ENCODE measurements at regions not wholly inside any gene's neighbourhood (a gene's known extent, or its start where the extent isn't known, plus 50 kb on each side); places are given as distances from the start of the nearest gene placed in this dataset.

DNA sequence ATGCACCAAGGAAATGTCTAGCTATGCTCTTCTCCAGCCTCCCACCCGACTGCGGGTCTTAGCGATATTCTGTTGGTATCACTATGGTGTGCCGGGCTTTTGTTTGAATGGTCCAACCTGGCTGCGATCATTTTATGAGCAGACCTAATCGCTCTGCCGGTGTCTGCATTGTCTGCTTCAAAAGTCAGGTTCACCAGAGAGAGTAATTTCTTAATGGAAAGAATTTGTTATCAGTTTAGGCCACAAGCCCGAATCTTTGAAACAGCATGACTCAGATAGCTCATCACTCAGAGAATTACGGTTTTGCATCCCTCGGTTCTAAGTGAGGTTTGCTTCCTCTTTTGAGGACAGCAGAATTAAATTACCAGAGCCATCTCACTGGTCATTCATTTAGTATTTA, 521.0 kb upstream of the ARID1B start:
- H3K27me3 ChIP-seq (ENCODE audit: control insufficient read depth, insufficient read depth) = no peaks in the 10 kb centered on the region
- ATAC-seq = no peak
- intact Hi-C loops (cut with DNase I) = no loop called here
- DNase-seq = no peak
- no peaks in the 10 kb centered on the region for H3K4me1 ChIP-seq (ENCODE audit: control insufficient read depth, insufficient read depth, low read length)
- WGBS = 78% methylated on average over 10 of the region's 10 CpGs
- H3K4me3 ChIP-seq (ENCODE audit: low read length) = no peak overlapping the region
- H3K9me3 ChIP-seq (ENCODE audit: control insufficient read depth, low read length) = no peaks in the 10 kb centered on the region
- no peak overlapping the region for H3K27ac ChIP-seq (ENCODE audit: low read length)

DNA sequence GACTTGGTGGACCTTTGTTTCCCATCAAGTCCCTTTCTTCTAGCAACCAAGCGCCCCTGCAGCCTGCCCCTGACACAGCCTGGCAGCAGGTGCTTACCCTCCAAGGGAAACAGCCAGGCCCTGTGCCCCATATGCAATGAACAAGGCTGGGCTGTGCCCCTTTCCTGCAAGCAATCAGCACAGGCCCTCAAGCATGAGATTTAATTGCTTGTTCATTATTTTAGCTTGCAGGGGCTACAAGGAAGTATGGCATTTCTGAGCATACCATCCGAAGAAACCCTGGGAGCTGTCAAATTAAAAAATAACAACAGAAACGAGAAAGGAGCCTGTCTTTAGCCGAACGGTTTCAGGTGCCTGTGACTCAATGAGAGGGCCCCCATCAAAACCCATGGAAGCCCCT, 522.9 kb upstream of the ARID1B start:
- no peak overlapping the region for H3K4me3 ChIP-seq (ENCODE audit: low read length)
- WGBS = 89% methylated on average over 5 of the region's 5 CpGs
- intact Hi-C loops (cut with DNase I) = no loop called here
- H3K9me3 ChIP-seq (ENCODE audit: control insufficient read depth, low read length) = no peaks in the 10 kb centered on the region
- no peaks in the 10 kb centered on the region for H3K27me3 ChIP-seq (ENCODE audit: control insufficient read depth, insufficient read depth)
- no peak for DNase-seq
- H3K27ac ChIP-seq (ENCODE audit: low read length) = no peak overlapping the region
- no peak for ATAC-seq
- no peaks in the 10 kb centered on the region for H3K4me1 ChIP-seq (ENCODE audit: control insufficient read depth, insufficient read depth, low read length)

DNA sequence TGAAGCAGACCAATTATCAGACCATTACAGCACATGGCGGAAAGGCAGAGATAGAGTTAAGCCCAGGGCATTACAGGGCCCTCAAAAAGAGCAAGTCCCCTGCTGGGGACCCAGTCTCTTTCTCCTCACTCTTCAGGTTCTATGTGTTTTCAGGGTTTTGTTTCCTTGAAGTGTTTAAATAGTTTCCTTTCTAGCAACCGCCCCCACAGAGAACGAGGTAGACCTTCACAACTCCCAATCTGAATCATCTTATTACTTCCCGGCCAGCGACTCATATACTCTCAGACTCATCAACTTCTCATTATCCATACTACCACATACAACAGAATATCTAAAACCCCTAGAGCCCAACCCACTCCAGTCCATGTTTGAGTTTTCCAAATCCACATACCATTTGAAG, 526.6 kb upstream of the ARID1B start:
- Histone ChIP-seq H3K4me3 (ENCODE audit: low read length) (no peak overlapping the region), H3K4me1 (ENCODE audit: control insufficient read depth, insufficient read depth, low read length) (no peaks in the 10 kb centered on the region), H3K27ac (ENCODE audit: low read length) (no peak overlapping the region), H3K27me3 (ENCODE audit: control insufficient read depth, insufficient read depth) (no peaks in the 10 kb centered on the region), H3K9me3 (ENCODE audit: control insufficient read depth, low read length) (no peaks in the 10 kb centered on the region)
- intact Hi-C loops (cut with DNase I) = no loop called here
- WGBS = 80% methylated on average over 5 of the region's 5 CpGs
- DNase-seq (no peak), ATAC-seq (no peak)

DNA sequence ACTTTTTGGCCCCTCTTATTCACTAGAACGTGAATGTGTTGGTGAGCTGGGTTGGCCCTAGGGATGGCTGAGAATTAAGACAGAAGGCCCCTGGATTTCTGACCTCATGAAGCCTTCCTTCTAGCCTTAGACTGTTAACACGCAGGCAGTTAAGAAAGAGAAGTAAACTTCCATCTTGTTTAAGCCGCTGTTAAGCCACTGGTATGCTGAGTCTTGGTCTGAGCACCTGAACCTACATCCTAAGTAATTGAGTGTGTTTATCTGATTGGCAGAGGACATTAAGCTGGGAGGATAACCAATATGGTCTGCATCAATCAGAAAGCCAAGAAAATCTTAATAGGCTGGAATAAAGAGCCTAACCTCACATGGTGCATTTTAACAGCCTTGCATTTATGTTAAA, 535.0 kb upstream of the ARID1B start:
- ATAC-seq (no peak), DNase-seq (no peak)
- 88% methylated on average over 3 of the region's 3 CpGs for WGBS
- Histone ChIP-seq H3K9me3 (ENCODE audit: control insufficient read depth, low read length) (no peaks in the 10 kb centered on the region), H3K4me3 (ENCODE audit: low read length) (no peak overlapping the region), H3K4me1 (ENCODE audit: control insufficient read depth, insufficient read depth, low read length) (no peaks in the 10 kb centered on the region), H3K27me3 (ENCODE audit: control insufficient read depth, insufficient read depth) (no peaks in the 10 kb centered on the region), H3K27ac (ENCODE audit: low read length) (no peak overlapping the region)
- intact Hi-C loops (cut with DNase I) = no loop called here

DNA sequence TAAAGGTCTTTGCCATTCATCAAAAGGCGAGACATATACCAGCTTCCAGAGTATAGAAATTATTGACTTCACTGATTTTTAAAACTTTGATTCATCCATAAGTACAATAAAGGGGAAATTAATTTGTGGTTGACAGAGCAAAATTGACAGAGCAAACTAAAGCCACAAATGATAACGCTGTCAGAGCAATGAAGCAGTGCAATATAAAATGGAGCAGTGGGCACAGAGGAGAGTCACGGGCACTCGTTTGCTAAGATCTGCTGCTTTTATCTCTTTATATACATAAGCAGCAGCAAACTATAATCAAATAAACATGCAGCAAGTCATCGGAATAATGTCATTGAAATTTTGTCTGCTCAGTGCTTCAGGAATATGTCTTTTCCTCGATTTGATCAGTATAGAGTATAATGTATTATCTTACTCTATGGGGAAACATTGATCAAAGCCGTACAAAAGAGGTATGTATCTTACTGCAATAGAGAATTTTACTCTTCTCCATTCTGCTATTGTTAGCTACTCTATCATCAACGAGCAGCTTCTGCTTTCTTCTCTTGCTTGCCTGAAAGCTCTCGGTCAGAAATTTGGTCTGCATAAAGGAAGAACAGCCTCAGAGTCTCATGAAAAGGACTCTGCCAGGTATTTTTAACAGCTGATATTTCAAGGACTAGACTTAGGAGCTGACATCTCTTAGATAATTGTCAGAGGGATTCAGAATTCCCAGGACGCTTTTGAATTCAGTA, 546.0 kb upstream of the ARID1B start:
- intact Hi-C loops (cut with DNase I) = no loop called here
- Histone ChIP-seq H3K27ac (ENCODE audit: low read length) (no peak overlapping the region), H3K4me1 (ENCODE audit: control insufficient read depth, insufficient read depth, low read length) (no peaks in the 10 kb centered on the region), H3K9me3 (ENCODE audit: control insufficient read depth, low read length) (no peaks in the 10 kb centered on the region), H3K27me3 (ENCODE audit: control insufficient read depth, insufficient read depth) (no peaks in the 10 kb centered on the region), H3K4me3 (ENCODE audit: low read length) (no peak overlapping the region)
- ATAC-seq = no peak
- DNase-seq = no peak
- WGBS = 66% methylated on average over 10 of the region's 10 CpGs

DNA sequence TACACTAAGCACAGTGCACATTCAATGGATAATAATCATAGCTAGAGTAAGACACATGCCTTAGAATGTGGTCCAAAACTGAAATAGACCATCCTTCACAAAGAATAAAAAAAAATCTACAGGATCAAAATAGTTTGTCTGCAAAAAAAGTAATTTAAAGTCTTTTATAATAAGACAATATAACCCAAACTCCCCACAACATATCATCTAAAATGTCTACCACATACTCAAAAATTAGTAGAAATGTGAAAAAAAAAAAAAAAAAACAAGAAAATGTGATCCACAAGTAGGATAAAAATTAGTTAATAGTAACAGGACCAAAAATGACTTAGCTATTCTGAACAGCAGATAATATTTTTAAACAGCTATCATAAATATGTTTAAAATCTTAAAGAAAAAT, 557.2 kb upstream of the ARID1B start:
- no peak overlapping the region for H3K4me3 ChIP-seq (ENCODE audit: low read length)
- intact Hi-C loops (cut with DNase I) = no loop called here
- H3K9me3 ChIP-seq (ENCODE audit: control insufficient read depth, low read length) = no peaks in the 10 kb centered on the region
- DNase-seq (no peak), ATAC-seq (no peak)
- H3K27ac ChIP-seq (ENCODE audit: low read length) = no peak overlapping the region
- H3K27me3 ChIP-seq (ENCODE audit: control insufficient read depth, insufficient read depth) = no peaks in the 10 kb centered on the region
- no peaks in the 10 kb centered on the region for H3K4me1 ChIP-seq (ENCODE audit: control insufficient read depth, insufficient read depth, low read length)

DNA sequence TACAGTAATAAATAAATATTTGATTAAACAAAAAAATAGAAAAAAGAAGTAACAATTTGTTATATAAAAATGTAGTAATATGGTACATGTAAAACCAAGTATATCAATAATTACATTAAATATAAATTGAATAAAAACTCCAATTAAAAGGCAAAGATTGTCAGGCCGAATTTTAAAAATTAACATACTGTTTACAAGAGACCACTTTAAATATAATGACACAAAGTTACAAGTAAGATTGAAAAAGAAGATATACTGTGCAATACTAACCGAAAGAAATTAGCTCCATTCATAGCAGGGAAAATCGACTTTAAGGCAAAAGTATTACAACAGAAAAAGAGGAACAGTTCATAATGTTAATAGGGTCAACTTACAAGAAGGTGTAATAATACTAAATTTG, 571.5 kb upstream of the ARID1B start:
- H3K27ac ChIP-seq (ENCODE audit: low read length) = no peak overlapping the region
- ATAC-seq (no peak), DNase-seq (no peak)
- H3K4me1 ChIP-seq (ENCODE audit: control insufficient read depth, insufficient read depth, low read length) = no peaks in the 10 kb centered on the region
- no peaks in the 10 kb centered on the region for H3K27me3 ChIP-seq (ENCODE audit: control insufficient read depth, insufficient read depth)
- no peaks in the 10 kb centered on the region for H3K9me3 ChIP-seq (ENCODE audit: control insufficient read depth, low read length)
- intact Hi-C loops (cut with DNase I) = no loop called here
- no peak overlapping the region for H3K4me3 ChIP-seq (ENCODE audit: low read length)
- 85% methylated on average over 3 of the region's 3 CpGs for WGBS

DNA sequence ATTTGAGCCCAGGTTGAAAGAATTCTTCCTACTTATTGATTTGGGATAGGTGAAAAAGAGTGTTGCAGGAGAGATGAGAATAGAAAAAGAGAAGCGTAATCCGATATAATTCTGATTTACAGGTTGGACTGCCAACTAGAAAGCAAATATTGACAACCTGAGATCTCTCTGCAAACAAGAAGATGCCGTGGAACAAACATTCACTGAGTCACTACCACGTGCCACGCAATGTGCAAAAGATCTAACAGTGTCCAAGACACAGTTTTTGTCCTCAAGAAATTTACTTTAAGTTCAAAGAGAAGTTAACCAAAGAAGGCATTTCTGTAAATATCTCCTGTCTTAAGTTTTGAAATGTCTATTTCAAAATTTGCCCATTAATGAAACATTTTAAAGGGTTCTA, 578.0 kb upstream of the ARID1B start:
- intact Hi-C loops (cut with DNase I) = no loop called here
- no peak overlapping the region for H3K4me3 ChIP-seq (ENCODE audit: low read length)
- H3K4me1 ChIP-seq (ENCODE audit: control insufficient read depth, insufficient read depth, low read length) = no peaks in the 10 kb centered on the region
- DNase-seq (no peak), ATAC-seq (no peak)
- WGBS = 84% methylated on average over 5 of the region's 5 CpGs
- no peak overlapping the region for H3K27ac ChIP-seq (ENCODE audit: low read length)
- H3K27me3 ChIP-seq (ENCODE audit: control insufficient read depth, insufficient read depth) = no peaks in the 10 kb centered on the region
- H3K9me3 ChIP-seq (ENCODE audit: control insufficient read depth, low read length) = no peaks in the 10 kb centered on the region

DNA sequence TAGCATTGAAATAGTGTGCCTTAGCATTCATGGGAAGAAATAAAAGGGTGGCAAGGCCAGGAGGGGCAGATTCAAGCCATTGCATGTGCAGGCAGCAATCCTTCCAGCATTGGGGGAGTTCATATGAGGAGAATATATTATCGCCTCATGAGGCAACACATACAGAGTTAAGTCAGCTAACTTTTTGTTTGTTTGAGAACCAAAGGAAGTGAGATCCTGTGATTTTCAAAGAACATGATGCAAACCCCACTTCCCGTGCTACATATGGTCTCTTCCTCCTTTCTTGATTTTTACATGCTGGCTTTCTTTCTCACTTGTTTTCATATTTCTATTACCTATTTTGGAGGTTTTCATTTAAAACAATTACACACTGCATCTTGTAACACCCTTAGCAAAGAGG, 579.7 kb upstream of the ARID1B start:
- Histone ChIP-seq H3K27ac (ENCODE audit: low read length) (no peak overlapping the region), H3K27me3 (ENCODE audit: control insufficient read depth, insufficient read depth) (no peaks in the 10 kb centered on the region), H3K4me3 (ENCODE audit: low read length) (no peak overlapping the region), H3K4me1 (ENCODE audit: control insufficient read depth, insufficient read depth, low read length) (no peaks in the 10 kb centered on the region), H3K9me3 (ENCODE audit: control insufficient read depth, low read length) (no peaks in the 10 kb centered on the region)
- DNase-seq = no peak
- no peak for ATAC-seq
- 48% methylated on average over 2 of the region's 2 CpGs for WGBS
- intact Hi-C loops (cut with DNase I) = no loop called here

DNA sequence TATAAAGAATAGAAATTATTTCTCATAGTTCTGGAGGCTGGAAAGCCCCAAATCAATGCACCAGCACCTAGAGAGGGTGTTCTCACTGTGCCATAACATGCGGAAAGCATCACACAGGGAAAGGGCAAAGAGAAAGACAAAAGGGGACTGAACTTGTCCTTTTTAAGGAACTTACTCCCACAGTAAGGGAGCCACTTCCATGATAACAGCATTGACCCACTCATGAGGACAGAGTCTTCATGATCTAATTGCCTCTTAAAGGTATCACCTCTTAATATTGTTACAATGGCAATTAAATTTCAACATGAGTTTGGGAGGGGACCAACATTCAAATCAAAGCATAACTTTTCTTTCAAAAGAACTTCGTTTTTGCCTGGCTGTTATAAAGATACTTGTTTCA, 582.2 kb upstream of the ARID1B start:
- no peaks in the 10 kb centered on the region for H3K9me3 ChIP-seq (ENCODE audit: control insufficient read depth, low read length)
- 72% methylated on average over 2 of the region's 2 CpGs for WGBS
- intact Hi-C loops (cut with DNase I) = no loop called here
- no peak for DNase-seq
- H3K4me1 ChIP-seq (ENCODE audit: control insufficient read depth, insufficient read depth, low read length) = no peaks in the 10 kb centered on the region
- no peaks in the 10 kb centered on the region for H3K27me3 ChIP-seq (ENCODE audit: control insufficient read depth, insufficient read depth)
- H3K27ac ChIP-seq (ENCODE audit: low read length) = no peak overlapping the region
- H3K4me3 ChIP-seq (ENCODE audit: low read length) = no peak overlapping the region
- no peak for ATAC-seq

DNA sequence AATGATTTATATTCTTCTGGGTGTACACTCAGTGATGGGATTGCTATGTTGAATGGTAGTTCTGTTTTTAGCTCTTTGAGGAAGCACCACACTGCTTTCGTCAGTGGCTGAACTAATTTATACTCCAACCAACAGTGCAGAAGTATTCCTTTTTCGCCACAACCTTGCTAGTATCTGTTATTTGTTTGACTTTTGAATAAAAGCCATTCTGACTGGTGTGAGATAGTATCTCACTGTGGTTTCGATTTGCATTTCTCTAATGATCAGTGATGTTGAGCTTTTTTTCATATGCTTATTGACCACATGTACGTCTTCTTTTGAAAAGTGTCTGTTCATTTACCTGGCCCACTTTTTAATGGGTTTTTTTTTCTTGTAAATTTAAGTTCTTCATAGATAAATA, 583.8 kb upstream of the ARID1B start:
- H3K27ac ChIP-seq (ENCODE audit: low read length) = no peak overlapping the region
- DNase-seq (no peak), ATAC-seq (no peak)
- WGBS = 93% methylated on average over 4 of the region's 4 CpGs
- H3K27me3 ChIP-seq (ENCODE audit: control insufficient read depth, insufficient read depth) = no peaks in the 10 kb centered on the region
- no peaks in the 10 kb centered on the region for H3K4me1 ChIP-seq (ENCODE audit: control insufficient read depth, insufficient read depth, low read length)
- no peak overlapping the region for H3K4me3 ChIP-seq (ENCODE audit: low read length)
- no peaks in the 10 kb centered on the region for H3K9me3 ChIP-seq (ENCODE audit: control insufficient read depth, low read length)
- intact Hi-C loops (cut with DNase I) = no loop called here

DNA sequence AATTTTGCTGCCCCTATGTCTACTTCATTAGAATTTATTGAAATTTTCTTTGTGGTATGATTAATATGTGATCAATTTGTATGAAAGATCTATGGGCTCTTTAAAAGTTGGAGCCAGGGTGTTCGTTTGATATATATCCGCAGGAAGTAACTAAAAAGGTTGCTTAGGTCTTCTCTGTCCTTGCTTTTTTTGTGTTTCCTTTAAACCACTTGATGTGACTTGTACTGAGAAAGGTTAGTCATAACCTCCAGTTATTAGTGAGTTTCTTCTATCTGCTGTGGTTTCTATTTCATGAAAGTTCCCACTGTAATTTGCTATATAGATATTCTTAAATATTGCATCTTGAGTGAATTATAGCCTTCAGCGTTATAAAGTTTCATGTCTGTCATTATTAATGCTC, 585.3 kb upstream of the ARID1B start:
- no peaks in the 10 kb centered on the region for H3K9me3 ChIP-seq (ENCODE audit: control insufficient read depth, low read length)
- DNase-seq (no peak), ATAC-seq (no peak)
- H3K4me1 ChIP-seq (ENCODE audit: control insufficient read depth, insufficient read depth, low read length) = no peaks in the 10 kb centered on the region
- no peak overlapping the region for H3K4me3 ChIP-seq (ENCODE audit: low read length)
- H3K27me3 ChIP-seq (ENCODE audit: control insufficient read depth, insufficient read depth) = no peaks in the 10 kb centered on the region
- H3K27ac ChIP-seq (ENCODE audit: low read length) = no peak overlapping the region
- intact Hi-C loops (cut with DNase I) = no loop called here
- 75% methylated on average over 3 of the region's 3 CpGs for WGBS
